Effector CD4-positive, alpha-beta T cell (primary cell): ENCODE measurements at regions not wholly inside any gene's neighbourhood (a gene's known extent, or its start where the extent isn't known, plus 50 kb on each side); places are given as distances from the start of the nearest gene placed in this dataset.

Experiments
- DNase-seq: peaks from one replicate; pipeline ENCODE4 v3.0.0-alpha.2; 2020

GRCh38 chr9:7287986-7288385 is 511.6 kb downstream of the DMAC1 start:
- no peak for DNase-seq

GRCh38 chr9:7287065-7287464 is 512.5 kb downstream of the DMAC1 start:
- DNase-seq: no peak

DNA sequence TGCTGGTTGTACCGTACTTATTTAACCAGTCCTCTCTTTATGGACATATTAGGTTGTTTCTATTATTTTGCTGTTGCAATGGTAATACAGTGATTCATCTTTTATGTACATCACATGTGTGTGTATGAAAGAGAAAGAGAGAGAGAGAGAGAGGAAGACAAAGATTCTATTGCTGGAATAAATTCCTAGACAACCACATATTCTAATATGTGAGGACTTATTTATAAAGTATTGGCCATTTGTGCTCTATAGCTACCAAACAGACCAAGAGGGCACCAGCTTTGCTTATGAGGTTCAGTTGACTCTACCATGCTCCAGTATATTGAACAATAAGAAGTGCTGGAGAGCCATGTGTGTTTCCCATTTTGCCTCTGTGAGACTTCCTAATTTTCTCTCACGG is 513.5 kb downstream of the DMAC1 start:
- DNase-seq: no peak

DNA sequence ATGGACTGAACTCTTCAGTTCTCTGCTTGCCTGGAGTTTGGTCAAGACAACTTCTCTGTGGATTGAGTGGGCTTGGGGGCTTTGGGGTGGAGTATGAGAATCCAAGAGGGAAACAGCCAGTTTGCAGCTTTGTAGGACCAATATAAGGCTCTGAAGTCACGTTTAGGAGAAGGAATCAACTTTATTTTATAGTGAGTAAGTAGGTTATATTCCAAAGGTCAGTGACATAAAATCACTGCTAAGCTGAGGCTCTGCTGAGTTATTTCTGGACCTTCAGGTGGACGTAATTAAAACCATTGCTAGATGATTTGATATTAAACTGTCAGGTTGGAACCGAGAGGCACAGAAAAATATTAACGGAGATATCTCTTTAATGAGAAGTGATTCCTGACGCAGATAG is 514.4 kb downstream of the DMAC1 start:
- DNase-seq: no peak

DNA sequence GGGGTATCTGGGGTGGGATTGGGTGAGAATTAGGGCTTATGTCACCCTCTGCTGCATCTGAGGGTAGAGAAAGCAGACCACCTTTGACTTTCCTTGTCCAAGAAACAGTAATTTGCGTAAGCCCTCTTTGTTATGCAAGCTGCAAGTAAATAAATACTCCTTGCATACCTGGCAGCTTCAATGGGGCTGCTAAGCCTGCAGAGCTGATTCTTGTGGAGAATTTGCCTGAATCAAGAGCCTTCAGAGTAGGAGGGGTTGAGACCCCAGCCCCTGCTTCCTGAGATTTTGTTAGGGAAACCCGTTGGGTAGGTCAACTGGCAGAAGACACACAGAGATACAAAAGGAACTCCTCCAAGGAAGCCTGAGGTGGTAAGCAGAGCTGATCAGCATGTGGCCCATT is 515.1 kb downstream of the DMAC1 start:
- no peak for DNase-seq

GRCh38 chr9:7284117-7284516 is 515.5 kb downstream of the DMAC1 start:
- no peak for DNase-seq

DNA sequence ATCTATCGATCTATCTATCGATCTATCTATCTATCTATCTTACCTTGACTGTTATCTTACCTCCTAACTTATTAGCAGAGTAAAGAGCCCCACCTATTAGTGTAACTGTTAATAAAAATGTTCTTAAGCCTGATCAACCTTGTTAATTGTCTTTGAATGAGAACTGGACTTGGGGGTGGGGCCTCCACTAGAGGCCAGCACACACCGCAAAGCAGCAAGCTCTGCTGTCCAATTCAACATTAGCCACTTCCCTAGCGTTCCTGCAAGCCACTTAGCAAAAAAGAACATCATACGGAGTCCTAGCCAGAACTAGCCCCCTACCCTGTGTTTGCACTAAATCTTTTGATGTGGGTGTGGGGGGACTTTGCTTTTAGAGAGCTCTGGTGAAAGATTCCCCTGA is 515.8 kb downstream of the KDM4C start:
- no peak for DNase-seq

GRCh38 chr9:7266911-7267595 is 509.3 kb downstream of the KDM4C start:
- no peak for DNase-seq

DNA sequence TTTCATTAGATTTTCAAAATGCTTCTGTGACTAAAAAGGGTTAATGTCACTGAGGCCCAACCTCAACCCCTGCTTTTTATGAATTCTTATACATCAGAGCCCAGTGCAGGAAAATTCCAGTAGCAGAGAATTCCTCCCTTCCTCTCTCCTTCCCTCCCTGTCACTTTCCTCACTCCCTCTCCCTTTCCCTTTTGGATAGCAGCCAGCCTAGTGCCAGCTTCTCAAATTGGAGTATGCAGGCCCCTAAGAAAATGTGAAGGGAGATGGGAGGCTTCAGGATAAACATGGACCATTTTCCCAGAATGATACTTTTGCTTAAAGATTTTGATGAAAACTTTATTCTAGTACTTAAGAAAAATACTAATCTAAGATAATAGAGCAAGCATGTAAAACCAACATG is 507.4 kb downstream of the KDM4C start:
- no peak for DNase-seq

GRCh38 chr9:7259544-7260241 is 501.9 kb downstream of the KDM4C start:
- no peak for DNase-seq

- no peak for DNase-seq
Measured at GRCh38 chr9:7258688-7259396, 501.1 kb downstream of the KDM4C start.

GRCh38 chr9:7246917-7247522 is 489.2 kb downstream of the KDM4C start:
- no peak for DNase-seq

DNA sequence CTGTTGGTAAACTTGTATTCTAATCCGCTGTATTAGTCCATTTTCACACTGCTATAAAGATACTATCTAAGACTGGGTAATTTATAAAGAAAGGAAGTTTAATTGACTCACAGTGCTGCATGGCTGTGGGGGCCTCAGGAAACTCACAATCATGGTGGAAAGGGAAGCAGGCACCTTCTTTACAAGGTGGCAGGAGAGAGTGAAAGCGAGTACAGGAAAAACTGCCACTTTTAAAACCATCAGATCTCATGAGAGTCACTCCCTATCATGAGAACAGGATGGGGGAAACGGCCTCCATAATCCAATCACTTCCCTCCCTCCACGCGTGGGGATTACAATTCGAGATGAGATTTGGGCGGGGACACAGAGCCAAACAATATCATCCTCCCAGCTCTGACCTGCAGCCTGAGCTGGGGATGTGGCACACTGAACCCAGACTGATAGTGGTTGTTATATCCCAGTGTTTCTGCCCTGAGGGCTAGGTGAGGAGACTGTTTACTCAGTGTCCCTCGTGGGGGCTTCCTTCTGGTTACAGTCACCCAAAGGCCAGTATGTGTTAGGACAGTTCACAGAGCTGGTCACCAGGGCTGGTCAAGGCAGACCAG is 488.3 kb downstream of the KDM4C start:
- no peak for DNase-seq

- DNase-seq: no peak
Measured at GRCh38 chr9:7243838-7244237, 486.1 kb downstream of the KDM4C start.

DNA sequence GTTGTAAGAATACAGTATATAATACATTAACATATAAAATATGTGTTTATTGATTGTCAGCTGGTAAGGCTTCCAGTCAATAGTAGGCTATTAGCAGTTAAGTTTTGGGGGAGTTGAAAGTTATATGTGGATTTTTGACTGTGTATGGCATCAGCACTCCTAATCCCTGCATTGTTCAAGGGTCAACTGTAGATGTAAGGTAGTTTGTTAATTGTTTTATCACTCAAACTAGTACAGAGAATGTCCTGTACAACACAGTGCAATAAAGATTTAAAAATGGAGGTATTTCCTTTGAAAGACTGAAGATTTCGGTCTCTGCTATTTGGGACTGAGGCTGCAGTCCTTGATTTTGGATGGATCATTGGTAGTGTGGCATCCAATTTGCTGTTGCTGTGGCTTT is 484.4 kb downstream of the KDM4C start:
- DNase-seq: no peak

DNA sequence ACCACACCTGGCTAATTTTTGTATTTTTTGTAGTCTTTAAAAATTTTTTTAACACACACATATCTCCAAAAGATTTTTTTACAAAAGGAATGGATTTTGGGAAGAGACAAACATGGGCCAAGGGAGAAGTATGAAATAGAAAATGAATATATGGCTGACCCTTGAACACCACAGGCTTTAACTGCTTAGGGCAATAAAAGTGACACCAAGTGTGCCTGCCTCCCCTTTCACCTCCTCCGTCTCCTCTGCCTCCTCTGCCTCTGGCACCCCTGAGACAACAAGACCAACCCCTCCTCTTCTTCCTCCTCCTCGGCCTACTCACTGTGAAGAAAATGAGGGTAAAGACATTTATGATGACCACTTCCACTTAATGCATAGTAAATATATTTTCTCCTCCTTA is 483.9 kb downstream of the KDM4C start:
- DNase-seq: no peak

GRCh38 chr9:7240569-7241311 is 483.0 kb downstream of the KDM4C start:
- no peak for DNase-seq

- DNase-seq: no peak
Measured at GRCh38 chr9:7239708-7240107, 481.9 kb downstream of the KDM4C start.

DNA sequence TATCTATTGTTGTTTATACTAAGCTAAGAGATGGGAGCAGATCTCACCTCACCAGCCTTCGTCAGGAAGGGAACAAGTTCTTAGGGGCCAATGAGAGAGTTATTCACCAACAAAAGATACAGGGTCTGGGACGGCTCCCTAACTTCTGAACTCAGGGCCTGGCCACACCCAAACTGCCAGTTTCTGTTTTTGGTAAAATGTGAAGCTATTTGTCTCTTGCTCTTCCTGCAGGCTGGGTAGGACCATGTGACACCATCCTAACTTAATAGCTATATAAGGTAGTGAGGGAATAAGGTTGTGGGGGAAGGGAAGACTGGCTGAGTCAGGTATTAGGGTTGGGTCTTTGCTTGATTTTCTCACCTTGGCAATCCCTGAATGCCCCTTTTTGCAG is 480.5 kb downstream of the KDM4C start:
- no peak for DNase-seq

- DNase-seq: no peak
Measured at GRCh38 chr9:7237473-7238246, 479.9 kb downstream of the KDM4C start.

GRCh38 chr9:7236186-7236585 is 478.4 kb downstream of the KDM4C start:
- no peak for DNase-seq

GRCh38 chr9:7234144-7234543 is 476.4 kb downstream of the KDM4C start:
- DNase-seq: no peak
